ENCODE measurements at regions not wholly inside any gene's neighbourhood (a gene's known extent, or its start where the extent isn't known, plus 50 kb on each side); places are given as distances from the start of the nearest gene placed in this dataset.

DNA sequence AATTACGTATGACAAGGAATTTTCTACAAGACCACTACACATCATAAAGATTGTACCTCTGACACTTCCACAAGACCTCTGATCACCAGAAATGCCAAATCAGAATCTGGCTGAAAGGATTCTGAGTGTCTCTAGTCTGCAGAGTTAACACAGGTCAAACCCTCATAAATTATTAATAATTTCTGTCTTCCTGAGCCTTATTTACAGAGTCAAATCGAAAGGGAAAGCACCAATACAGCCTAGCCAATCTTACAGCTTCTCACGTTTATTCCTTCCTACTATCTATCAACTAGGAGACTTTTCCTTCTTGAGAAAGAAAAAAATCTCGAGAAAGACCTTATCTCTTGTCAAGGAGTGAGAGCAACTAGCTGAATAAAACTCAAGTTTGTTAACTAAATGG, 2151.6 kb downstream of the MRPL39 start:
- DNase-seq, result no peak

DNA sequence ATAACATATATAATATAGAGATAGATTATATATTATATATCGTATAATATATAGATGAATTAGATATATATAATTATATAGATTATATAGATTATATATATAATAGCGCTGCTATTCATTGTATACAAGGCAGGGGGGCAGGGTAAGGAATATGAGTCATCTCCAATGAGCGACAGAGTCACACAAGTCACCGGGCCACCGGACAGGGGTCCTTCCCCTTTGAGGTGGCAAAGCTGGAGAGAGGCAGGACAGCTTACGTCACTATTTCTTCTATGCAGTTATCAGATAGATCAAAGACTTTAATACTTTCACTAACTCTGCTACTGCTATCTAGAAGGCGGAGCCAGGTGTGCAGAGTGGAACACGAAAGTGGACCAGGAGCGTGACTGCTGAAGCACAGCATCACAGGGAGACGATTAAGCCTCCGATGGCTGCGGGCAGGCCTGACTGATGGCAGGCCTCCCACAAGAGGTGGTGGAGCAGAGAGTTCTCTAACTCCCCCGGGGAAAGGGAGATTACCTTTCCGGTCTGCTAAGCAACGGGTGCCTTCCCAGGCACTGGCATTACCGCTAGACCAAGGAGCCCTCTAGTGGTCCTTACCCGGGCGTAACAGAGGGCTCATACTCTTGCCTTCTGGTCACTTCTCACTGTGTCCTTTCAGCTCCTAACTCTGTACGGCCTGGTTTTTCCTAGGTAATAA, 2154.7 kb downstream of the MRPL39 start:
- DNase-seq, result peak; percentile 51

DNA sequence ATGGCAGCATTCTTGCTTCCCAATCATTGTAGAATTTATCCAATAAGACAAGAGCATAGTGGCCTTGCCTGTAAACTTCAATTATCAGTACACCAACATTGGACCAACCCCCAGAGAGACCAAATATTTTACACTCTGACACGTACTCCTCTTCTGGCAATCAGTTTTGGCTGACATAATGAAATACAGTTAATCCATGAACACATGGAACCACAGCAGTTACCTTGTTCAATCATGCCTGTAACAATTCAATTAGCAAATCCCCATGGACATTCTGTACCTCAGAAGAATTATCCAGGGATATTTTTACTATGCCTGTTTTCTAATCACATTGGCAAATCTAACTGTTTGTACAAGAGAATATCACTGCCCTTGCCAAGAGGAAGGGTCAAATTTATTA, 2162.0 kb downstream of the MRPL39 start:
- DNase-seq, result no peak

DNA sequence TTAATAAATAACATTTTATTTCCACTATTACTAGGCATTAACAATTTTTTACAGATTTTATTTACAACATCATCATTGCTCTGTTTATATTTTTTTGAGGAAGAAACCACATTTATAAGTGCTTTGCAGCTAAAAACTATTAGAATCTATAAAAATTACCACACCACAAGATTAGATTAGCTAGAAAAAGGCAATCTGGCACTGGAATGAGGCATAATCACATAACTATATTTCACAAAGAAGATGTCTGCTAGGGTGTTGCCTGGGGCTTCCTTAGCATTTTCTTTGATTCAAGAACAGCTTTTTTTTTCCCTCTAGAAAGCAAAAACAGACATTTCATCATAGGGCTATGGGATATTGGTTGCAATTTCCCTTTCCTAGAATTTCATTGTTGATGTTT, 2169.2 kb downstream of the MRPL39 start:
- DNase-seq, result no peak

DNA sequence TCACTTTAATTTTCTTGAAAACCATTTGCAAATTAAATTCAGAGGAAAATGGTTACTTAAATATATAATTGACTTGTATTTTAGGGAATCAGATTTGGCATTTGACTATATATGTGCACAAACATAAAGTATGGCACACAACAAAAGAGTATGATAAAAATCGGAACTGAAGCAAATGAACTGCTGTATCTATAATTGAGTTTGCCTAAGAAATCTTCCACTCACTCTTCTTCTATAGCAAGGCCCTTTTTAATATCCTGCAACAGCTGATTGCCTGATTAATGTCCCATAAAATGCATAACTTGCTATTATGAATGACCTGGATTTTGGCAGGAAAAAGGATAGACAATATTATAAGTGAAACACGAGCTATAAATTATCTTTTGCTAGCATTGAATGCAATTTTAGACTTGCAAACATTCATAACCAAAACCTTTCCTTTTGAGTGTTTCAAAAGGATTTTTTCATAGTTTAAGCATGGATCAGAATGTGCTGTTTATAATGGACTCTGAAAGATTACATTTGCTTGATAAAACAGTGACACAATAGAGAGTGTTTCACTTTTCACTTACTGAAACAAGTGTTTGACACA, 2204.3 kb downstream of the MRPL39 start:
- no peak for DNase-seq

DNA sequence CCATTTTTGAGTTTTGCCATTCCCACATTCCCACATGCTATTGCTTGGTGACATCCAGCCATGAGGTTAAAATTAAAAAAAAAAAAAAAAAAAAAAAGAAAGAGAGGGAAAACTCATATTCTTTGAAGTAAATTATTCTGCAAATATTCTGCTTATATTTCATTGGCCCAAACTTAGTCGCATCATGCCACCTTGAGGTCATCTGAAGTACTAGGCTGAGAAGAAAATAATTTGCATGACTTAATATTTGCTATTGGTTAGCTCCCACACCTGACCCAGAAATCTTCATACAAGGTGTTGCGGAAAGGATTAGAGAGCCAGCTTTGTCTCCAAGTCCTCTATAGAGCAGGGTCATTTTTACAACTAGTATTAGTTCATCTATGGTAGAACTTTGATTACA, 2206.0 kb downstream of the MRPL39 start:
- DNase-seq, result no peak

DNA sequence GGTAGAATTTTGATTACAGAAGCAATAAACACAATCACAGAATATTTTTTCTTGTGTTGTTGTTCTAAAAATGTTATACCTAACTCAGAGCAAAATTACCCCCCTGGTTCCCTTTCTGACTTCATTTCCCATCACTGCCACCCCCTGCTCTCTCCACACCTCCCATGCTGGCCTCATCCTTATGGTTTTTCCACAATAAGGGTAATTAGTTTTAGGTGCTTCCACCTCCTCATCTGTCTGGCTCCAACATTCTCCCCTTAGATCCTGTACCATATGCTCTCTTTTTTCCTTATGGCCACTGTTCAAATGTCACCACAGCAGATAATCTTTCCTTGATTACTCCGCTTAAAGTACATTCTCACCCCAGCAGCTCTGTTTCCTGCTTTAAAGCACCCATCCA, 2208.6 kb downstream of the MRPL39 start:
- DNase-seq, result no peak

DNA sequence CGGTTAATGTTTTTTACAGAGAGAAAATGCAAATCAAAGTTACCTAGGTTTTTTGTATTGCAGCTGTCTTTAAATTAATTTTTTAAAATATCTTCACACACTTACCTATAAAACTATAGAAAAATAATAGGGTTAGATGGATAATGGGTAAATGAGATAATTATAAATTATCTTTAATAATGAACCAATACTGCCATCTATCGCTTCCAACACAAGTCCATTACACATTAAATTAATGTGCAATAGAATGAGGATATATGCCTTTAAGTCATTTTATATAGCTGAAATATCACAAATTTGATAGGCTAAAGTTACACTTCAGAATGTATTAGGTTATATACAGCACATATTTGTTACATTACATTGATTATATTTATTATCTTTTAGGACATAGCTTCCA, 2212.8 kb downstream of the MRPL39 start:
- DNase-seq, result no peak

DNA sequence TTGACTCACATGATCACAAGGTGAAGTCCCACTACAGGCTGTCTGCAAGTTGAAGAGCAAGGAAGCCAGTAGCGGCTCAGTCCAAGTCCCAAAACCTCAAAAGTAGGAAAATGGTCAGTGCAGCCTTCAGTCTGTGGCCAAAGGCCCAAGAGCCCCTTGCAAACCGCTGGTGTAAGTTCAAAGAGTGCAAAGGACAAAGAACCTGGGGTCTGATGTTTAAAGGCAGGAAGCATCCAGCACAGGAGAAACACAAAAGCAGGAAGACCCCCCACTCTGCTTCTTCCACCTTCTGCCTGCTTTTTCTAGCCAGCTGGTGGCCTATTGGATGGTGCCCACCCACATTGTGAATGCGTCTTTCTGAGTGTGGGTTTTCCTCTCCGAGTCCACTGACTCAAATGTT, 2222.6 kb downstream of the MRPL39 start:
- DNase-seq, result no peak

DNA sequence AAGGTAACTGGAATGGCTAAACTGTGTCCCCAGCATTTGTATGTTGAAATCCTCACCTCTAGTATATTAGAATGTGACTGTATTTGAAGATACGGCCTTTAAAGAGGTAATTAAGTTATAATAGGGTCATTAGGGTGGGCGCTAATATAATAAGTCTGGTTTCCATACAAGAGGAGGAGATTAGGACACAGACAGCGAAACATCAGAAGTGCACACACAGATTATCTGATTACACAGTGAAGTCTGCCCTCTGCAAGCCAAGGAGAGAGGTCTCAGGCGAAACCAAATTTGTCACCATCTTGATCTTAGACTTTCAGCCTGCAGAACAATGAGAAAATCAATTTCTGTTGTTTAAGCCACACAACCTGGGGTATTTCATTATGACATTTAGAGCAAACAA, 2233.1 kb downstream of the MRPL39 start:
- no peak for DNase-seq

DNA sequence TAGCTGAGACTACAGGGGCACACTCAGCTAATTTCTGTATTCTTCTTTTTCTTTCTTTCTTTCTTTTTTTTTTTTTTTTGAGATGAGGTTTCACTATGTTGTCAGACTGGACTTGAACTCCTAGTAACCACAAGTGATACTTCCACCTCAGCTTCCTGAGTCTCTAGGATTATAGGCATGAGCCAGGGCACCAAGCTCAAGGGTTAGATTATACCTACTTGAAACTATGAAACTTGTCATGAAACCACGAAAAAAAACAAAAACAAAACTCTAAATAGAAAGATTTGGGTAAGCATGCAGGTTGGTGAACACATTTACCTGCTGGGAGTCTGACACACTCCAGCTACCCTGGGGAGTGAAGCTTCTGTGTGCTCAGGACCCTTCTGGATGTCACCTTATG, 2250.4 kb downstream of the MRPL39 start:
- no peak for DNase-seq

DNA sequence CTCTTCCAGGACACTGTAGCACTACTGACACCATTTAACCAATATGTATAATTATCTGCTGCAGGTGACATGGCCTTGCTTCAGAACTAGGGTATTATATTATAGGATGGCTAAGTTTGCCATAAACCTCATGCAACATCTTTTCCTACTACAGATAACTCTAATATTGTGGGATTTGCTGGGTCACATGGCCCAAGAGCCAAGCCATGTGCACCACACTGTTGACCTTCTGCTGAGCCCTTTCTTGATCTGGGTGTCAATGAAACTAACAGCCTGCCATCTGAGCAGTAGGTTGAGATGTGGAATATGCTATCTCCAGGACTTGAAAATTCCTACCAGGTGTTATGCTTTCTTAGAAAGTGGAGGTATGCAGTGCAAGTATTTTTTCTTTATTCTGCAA, 2291.1 kb downstream of the MRPL39 start:
- DNase-seq, result no peak

DNA sequence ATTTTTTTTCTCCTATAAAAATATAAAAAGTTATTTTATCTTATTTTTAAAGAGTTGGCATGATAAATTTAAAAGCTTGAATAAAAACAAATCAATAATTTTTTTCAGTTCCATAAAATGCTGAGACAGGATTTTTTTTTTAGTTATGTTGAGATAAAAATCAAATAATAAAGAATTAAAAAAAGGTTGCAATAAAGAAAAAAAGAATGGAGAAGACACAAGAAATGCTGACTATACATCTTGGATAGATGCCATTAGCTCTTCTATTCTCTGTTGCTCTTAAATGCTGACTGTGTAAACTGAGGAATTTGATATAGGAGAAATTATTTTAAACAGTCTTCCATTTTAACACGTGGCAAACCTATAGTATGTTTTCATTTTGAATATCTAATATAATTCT, 2298.5 kb downstream of the MRPL39 start:
- DNase-seq, result no peak

DNA sequence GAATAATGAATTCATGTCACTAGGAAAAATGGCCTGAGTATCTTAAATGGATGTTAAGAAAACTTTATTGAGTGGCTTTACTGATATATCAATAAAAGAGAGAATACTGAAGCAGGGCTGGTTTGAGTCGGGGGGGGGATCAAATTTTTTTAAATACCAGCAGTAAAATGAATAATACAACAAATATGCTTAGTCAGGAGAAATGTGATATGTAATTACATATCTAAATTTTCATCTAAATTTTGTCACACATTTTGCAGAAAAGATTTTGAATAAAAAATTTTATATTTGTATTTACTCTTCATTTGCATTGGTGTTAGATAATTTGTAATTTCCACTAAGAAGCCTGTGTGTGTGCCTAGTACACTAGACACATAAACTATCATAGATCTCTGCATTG, 2300.2 kb downstream of the MRPL39 start:
- DNase-seq, result no peak

DNA sequence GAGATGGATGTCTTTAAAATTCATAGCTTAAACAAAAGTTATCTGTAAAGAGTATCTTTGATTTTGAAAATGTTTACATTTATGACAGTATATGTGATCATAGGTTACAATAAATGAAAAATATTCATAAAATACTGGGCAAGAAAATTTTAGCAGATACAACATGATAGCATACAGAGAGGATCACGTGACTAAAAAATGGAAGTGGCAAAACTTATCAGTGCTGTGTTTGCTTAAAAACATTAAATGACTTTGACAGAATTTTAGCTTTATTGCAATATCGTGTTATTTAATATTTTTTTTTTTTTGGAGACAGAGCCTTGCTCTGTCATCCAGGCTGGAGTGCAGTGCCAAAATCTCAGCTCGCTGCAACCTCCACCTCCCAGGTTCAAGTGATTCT, 2294.1 kb downstream of the NCAM2 start:
- no peak for DNase-seq

DNA sequence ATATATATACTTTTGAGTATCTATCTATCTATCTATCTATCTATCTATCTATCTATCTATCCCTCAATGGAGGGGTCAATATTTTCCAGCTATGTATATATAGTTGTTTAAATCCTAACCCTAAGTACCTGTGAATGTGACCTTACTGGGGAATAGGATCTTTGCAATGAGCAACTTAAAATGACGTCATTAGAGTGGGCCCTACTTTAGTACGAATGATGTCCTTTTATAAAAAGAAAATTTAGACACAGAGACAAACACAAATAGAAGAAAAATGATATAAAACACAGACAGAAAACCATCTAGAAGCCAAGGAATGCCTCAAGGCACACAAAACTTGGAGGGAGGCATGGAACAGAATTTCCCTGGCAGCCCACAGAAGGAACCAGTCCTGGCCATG, 2283.7 kb downstream of the NCAM2 start:
- no peak for DNase-seq

DNA sequence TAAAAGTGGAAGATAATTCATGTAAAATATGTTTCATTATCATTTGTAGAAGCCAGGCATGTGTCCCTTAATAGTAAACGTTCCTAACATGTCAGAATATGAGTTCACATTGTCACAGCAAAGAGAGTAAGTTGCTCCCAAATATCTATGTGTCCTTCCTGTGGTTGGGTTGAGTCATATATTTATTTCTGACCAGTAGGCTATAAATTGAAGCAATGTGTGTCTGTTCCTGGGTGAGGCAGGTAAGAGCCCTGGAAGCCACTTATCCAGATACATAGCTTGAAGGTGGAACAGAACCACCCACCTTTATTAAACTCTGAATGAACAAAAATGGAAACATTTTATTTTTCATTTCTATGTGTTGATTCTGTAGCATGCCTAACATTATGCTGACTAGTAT, 2251.6 kb downstream of the NCAM2 start:
- no peak for DNase-seq

DNA sequence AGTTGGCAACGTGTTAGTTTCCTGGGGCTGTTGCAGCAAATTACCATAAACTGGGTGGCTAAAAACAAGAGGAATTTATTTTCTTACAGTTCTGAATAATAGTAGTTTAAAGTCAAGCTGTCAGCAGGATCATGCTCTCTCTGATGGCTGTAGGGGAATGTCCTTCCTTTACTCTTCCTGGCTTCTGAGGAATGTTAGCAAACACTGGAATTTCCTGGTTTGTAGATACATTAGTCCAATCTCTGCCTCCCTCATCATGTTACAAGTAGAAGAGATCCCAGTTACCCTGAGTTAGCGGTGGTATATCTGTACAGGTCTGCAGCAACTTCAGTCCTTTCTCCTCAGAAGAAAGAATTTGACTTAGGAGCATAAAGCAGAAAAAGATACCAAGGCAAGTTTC, 2249.1 kb downstream of the NCAM2 start:
- DNase-seq, result no peak

DNA sequence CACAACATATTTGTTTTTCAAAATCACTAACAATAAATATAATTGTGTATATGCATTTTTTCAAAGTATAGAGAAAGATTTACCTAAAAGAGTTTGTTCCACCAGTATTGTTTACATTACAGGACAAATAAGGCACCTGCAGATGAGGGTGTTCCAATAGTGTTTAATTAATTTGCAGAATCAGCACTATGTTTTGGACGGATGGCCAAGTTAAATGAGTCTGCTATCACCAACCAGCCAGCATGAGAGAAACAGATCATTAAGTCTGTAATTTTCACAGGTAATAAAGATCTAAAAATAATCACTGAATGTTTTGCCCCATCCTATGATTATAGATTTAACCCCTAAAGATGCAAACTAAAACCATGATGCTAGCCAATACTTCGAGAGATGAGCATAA, 2247.0 kb downstream of the NCAM2 start:
- no peak for DNase-seq

DNA sequence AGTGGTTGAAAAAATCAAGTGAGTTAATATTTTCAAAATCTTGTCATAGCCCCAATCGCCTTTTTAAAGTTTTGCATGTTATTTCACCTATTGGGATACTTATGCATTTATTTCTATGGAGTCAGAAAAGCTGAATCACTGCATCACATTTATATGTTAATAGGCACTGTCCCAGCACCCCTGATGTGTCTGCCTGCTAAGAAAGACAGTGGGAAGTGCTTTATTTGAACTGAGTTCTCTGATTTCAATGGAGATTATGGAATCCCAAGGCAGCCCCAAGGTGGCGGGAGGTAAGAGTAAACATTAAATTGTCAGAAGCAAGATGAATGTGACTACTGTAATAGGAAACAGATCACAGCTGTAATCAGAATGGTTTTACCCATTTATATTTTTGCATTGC, 2225.7 kb downstream of the NCAM2 start:
- DNase-seq, result no peak

DNA sequence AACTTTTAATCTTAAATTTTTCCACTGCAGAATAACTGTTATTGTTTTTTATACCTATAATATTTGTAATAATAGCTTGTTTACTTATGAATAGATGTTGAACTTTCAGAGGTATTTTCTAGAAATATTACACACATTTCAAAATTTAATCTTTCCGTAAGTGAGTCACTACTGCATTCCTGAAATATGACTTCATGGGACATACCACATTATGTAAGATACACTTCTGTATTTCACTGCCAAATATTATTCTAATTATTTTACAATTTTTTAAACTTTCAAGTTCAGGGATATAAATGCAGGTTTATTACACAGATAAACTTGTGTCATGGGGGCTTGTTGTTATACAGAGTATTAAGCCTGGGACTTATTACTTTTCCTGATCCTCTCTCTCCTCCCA, 2220.5 kb downstream of the NCAM2 start:
- no peak for DNase-seq

DNA sequence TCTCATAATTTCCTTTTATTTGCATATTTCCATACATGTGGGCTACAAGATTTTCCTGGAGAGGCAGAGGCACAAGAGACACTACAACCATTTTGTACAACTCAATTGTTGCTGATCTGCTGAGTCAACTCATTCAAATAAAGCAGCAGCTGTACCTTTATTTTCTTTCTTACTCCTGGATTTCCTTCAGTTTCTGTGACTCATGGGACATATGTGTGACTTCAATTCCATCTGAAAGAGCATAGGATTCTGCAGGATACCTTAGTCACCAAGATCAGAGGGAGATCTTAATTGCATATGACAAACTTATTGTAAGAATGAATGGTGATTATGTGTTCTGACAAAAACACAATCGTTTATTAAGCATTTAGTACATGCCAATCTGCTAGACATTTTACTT, 2219.4 kb downstream of the NCAM2 start:
- DNase-seq, result no peak

DNA sequence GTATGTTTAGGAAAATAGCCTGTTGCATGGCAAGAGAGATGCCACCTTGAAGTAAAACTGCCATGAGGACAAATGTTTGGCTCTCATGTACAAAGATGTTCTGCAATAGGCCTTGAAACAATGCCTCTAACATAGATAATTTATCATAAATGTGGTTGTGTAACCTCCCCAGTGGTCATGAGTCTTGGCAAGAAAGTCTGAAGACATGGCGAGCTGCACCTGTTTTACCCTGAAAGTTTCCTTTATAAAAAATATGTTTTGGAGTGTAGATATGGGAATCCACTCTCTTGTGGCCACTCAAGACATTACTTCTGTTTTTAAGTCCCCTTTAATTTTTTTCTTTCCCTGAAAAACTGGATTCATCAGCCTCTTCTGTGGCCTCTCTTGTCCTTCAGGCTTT, 2217.1 kb downstream of the NCAM2 start:
- no peak for DNase-seq

Measured in renal pelvis (tissue), 1 donor.